NCI-H524 treated with DMSO at 0.1 percent for 48 hours (cell line): ENCODE measurements at regions not wholly inside any gene's neighbourhood (a gene's known extent, or its start where the extent isn't known, plus 50 kb on each side); places are given as distances from the start of the nearest gene placed in this dataset.

Experiments
- DNase-seq: peaks from one replicate; lab custom pipeline; 2025; lab: John Stamatoyannopoulos, UW

DNA sequence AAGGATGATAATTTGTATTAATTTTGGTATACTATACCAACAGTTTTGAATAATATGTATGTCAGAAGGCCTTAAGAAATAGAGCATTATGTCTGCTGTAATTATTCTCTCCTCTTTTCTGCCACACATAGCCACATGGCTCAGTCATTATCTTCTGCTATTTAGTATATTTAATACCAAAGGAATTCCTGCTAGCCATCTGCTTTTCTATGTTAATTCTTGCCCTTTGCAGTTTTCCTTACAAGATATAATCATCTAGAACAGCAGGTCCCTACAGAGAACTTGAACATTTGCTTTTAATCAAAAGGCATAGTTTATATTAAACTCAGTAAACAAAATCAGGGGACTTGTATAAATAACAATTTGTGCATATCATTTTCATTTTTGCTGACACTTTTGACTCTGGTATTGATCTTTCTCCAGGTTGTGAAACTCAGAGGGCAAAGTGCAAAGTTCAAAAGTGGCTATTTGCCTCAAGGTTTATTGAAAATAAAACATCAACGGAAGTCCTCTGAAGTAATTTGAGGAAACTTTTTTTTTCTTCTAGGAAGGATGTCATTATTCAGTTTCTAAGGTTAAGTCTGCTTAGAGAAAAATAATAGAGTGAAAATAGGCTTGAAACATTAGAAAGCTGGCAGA is 702.0 kb downstream of the KCNJ2 start:
- DNase-seq: peak; percentile 37

DNA sequence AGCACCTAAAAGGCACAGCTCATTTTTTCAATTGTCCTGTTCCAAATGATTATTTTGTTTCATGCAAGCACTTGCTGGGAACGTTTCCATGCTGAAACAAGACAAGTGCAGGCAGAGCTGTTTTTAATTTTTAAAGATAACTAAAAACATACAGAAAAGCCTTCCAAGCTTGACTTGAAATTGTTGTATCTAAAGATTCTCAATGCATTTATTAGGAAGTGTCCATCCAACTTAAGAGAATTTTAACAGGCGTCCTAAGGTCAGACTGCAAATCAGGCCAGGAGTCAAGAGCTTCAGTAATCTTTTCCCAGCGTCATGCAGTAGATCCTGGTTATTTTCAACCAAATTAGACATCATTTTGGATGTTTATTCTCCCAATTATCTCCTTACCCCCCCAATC is 702.8 kb downstream of the KCNJ2 start:
- no peak for DNase-seq

GRCh38 chr17:70875729-70876310 is 706.5 kb downstream of the KCNJ2 start:
- no peak for DNase-seq

DNA sequence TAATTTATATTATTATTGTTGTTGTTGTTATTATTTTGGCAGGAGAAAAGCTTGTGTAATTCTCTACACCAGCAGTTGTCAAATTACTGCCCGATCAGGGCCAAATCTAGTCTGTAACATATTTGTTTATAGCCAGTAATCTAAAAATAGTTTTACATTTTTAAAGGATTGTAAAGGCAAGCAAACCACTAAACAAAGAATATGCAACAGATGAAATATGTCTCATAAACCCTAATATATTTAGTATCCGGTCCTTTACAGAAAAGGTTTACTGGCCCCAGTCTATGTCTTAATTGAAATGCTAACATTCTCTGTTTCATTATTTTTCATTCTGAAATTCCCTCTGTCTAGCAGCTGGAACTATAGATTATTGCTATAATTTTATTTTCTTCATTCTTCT is 709.5 kb downstream of the KCNJ2 start:
- DNase-seq: no peak

- DNase-seq: no peak
Observed at GRCh38 chr17:70879401-70879800, 710.1 kb downstream of the KCNJ2 start.

DNA sequence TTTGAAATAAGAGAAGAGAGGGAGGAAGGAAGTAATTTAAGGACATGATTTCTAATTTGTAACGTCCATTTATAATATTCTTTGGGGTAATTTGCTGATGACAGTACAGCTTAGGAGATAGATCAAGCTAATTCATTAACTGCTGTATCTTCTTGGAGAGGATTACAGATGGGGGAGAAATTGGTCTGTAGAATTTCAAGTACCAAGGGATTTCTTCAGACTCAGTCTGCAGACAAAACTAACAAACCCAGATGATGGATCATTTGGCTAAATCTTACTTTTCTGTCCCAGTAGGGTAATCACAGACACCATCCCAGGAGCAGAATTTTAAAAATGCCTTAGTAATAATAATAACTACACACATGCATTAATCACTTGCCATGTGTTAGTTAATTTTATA is 711.8 kb downstream of the KCNJ2 start:
- no peak for DNase-seq

GRCh38 chr17:70882504-70882903 is 713.2 kb downstream of the KCNJ2 start:
- DNase-seq: no peak

GRCh38 chr17:70886648-70887047 is 717.3 kb downstream of the KCNJ2 start:
- DNase-seq: no peak

DNA sequence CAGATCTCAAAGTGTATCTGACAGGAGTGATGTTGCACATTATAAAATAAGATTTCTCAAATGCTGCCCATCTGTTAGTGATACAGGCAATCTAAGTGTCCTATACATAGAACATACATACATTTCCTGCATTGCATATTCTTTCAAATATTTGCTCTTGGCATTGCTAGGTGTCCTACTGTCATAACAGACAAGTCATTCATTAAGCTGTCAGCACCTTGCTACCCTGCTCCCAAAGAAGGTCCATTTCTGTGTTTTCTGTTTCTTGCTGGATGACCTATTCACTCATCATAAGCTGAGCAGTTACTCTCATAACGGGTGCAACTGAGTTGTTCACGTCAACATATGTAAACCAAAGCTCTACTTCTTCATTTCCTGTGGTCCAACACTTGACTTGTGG is 719.0 kb downstream of the KCNJ2 start:
- no peak for DNase-seq

DNA sequence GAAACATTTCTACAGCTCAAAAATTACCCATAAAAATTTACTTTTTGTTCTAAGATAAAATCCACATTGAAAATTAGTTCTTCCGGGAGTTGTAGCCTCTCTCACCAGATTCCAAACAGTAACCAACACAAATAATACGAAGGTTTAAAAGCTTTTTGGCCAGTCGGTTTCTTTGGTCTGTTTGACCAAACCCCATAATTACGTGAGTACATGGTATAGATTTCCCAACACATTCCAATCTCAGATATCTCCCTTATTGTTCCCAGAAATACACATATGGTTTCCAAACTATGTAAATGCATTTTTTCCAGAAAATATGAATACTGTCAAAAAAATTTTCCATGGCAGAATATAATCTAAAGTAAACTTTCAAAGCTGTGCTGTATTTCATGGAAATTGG is 722.0 kb downstream of the KCNJ2 start:
- DNase-seq: no peak

GRCh38 chr17:70892527-70892926 is 723.2 kb downstream of the KCNJ2 start:
- no peak for DNase-seq

DNA sequence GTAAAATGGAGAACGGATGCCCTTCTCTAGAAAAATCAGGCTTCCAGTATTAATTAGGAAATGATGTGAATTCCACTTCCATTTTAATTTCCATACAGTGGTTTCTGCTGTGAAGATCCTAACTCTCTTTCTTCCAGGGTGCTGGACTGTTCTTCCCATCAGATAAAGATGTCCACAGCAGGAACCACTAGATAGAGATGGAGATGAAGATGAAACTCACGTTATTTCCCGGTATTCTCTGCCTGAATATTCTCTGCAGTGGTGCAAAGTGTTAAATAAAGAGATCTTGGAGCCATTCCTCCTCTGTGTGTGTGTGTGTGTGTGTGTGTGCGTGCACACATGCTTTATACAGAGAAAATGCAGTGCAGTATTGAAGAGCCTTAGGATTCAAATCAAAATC is 727.5 kb downstream of the KCNJ2 start:
- DNase-seq: no peak

DNA sequence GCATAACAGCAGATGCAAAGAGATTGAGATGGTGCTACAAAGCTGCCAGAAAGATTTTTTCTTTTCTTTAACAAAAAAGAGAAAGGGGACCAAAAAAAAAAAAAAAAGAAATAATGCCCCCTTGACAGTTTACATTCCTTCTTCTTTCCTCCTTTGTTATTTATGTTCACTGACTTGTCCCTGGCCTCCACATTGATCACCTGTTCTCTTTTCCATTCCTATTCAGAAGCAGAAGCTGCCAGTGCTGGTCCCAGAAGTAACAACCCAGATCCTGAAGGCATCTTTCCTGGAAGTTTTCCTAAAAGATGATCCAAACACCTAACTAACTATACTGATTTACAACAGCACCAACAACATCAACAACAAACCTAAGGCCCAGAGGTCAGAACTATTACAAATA is 728.1 kb downstream of the KCNJ2 start:
- DNase-seq: no peak

- DNase-seq: no peak
Observed at GRCh38 chr17:70901870-70902269, 732.5 kb downstream of the KCNJ2 start.

DNA sequence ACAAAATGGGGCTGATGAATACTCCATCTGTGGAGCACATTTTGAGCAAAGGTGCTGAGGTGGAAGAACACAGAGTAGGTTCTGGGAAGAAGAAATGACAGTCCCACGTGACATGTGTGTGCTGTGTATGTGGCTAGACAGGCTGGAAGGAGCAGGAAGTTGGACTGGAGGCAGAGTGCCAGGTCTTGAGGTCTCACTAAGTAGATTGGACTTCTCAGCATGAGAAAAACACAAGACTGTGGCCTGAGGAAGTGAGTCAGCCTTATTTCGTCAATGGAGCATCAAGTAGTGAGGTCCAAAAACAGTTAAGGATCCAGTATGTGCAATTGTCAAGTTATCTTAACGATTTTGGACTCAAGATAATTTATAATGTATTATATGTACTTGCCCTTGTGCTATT is 736.5 kb downstream of the KCNJ2 start:
- DNase-seq: no peak

- no peak for DNase-seq
Observed at GRCh38 chr17:70906808-70907207, 737.5 kb downstream of the KCNJ2 start.

DNA sequence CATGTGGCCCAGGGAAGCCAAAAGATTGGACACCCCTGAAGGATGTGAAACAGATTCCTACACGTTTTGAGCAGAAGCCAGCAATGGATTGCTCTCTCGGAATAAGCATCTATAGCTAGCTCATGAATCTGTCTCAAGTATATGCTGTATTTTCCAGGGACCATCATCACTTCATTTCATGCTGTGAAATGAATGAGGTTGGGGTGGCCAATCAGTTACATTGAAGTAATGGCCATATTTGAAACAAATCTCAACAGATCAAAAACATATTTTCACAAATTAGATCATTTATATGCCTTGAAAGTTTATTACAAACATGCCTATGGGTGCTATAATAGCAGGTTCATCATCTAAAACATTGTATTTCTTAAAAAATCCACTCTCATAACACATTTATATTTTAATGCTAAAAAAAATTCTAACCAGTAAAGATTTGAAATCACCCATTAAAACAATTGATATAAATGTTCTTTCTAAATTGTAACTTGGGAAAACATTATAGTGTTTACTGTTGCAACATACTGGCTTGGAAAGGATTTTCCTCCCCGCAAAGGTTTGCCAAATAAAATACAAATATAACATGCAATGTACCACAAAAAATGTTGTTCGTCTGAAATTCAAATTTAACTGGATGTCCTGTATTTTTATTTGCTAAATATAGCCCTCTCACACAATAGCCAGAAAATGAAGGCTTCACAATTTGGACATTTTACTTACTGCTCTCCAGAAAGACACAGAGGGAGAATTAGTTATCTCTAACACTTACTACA is 743.6 kb downstream of the KCNJ2 start:
- DNase-seq: no peak

DNA sequence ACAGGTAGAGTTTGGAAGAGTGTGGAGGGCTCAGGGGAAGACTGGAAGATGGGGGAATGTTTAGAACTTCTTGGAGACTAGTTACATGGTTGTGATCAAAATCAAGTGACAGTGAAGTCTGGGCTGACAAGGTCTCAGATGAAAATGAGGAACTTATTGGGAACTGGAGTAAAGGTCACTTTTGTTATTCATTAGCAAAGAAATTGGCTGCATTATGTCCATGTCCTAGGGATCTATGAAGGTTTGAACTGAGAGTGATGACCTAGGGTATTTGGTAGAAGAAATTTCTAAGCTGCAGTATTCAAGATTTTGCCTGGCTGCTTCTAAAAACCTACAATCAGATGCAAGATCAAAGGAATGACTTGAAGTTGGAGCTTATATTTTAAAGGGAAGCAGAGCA is 747.1 kb downstream of the KCNJ2 start:
- no peak for DNase-seq

DNA sequence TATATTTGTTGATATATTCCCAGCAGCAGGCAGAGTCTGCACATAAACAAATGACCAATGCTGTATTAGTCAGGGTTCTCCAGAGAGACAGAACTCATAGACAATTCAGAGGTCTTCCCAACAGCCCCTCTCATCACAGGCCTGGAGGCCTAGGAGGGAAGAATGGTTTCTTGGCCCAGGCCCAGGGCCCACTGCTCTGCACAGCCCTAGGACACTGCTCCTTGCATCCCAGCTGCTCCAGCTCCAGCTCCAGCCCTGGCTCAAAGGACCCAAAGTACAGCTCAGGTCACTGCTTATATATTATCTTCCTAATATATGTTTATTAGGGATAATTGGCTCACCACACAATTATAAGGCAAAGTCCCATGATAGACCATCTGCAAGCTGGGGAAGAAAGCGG is 749.9 kb downstream of the KCNJ2 start:
- DNase-seq: no peak

- DNase-seq: no peak
Observed at GRCh38 chr17:70920416-70920815, 751.1 kb downstream of the KCNJ2 start.

GRCh38 chr17:70922268-70922667 is 752.9 kb downstream of the KCNJ2 start:
- DNase-seq: no peak

DNA sequence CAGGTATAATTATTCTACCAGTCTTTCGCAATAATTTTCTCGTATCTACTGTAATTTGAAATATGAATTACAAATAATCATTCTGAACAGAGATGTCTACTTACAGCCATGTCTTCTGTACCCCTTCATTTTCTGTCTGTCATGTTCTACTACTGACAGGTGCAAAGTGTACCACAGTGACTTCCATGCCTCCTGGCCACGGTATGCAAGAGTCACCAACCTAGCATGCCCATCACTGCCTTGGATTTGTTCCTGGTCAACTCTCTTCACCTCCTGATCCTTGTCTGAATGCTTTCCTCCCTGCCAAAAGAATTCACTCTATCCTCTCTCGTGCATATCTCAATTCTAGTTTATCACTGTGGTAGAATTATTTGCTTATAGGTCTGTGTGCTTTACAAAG is 755.4 kb downstream of the KCNJ2 start:
- no peak for DNase-seq

DNA sequence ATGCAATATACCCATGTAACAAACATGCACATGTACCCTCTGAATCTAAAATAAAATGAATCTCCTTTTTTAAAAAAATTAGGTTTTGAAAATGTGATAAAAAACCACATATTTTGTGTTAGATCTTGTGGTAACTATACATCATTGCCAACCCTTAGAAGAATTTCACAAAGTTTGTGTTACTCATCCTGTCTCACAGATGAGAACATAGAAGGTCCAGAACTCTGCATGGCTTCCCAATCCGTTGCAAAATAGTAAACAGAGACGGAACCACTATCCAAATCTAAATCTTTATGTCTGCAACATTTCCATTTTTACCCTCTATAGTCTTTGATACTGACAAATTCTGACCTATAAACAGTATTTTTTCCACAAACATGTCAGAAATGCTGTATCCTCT is 759.9 kb downstream of the KCNJ2 start:
- DNase-seq: no peak

GRCh38 chr17:70934231-70934630 is 764.9 kb downstream of the KCNJ2 start:
- DNase-seq: no peak
